ENCODE measurements at regions not wholly inside any gene's neighbourhood (a gene's known extent, or its start where the extent isn't known, plus 50 kb on each side); places are given as distances from the start of the nearest gene placed in this dataset.
A peak's percentile ranks its signal among the peaks of the same experiment; 100 is the strongest.

GRCh38 chr4:60019946-60020345, 1180.2 kb upstream of the ADGRL3 start:
- H3K27me3 ChIP-seq: no peaks in the 10 kb centered on the region
- H3K9me3 ChIP-seq: no peaks in the 10 kb centered on the region
- H3K36me3 ChIP-seq: no peaks in the 10 kb centered on the region
- no peak overlapping the region for H3K4me3 ChIP-seq
- no peak overlapping the region for H3K27ac ChIP-seq
- H3K4me1 ChIP-seq: peaks cover 0 to 7% (median 0%) of the 10 kb centered on the region in 12 donors
- TF ChIP-seq POLR2A (IDR thresholded peaks at IDR 0.05) (no peak), CTCF (IDR thresholded peaks at IDR 0.05) (no peak)
- peak; percentile 42 to 74 (median 52) for ATAC-seq
- WGBS, 4 donors: 9 to 26% (median 16%) methylated on average over 1 of the region's 1 CpG
- intact Hi-C loops (cut with DNase I): no loop called here
- no peak for DNase-seq

- peak in 3 of 4 donors; percentile 36 to 62 (median 47) for ATAC-seq
- Histone ChIP-seq H3K4me3 (no peak overlapping the region), H3K27ac (no peak overlapping the region), H3K36me3 (no peaks in the 10 kb centered on the region), H3K9me3 (no peaks in the 10 kb centered on the region), H3K27me3 (no peaks in the 10 kb centered on the region), H3K4me1 (peaks cover 0 to 7% (median 0%) of the 10 kb centered on the region in 12 donors)
- TF ChIP-seq POLR2A (IDR thresholded peaks at IDR 0.05) (no peak), CTCF (IDR thresholded peaks at IDR 0.05) (no peak)
- DNase-seq: peak in 1 of 5 donors; percentile 19
- 33 to 52% (median 41%) methylated on average over 4 of the region's 4 CpGs for WGBS, 4 donors
- intact Hi-C loops (cut with DNase I): no loop called here
Observed at GRCh38 chr4:60020389-60020788, 1179.7 kb upstream of the ADGRL3 start.

- DNase-seq: no peak
- H3K9me3 ChIP-seq: no peaks in the 10 kb centered on the region
- intact Hi-C loops (cut with DNase I): no loop called here
- no peak for ATAC-seq
- no peaks in the 10 kb centered on the region for H3K27me3 ChIP-seq
- WGBS, 4 donors: 63 to 75% (median 69%) methylated on average over 2 to 6 of the region's 6 CpGs
- no peak overlapping the region for H3K4me3 ChIP-seq
- TF ChIP-seq CTCF (IDR thresholded peaks at IDR 0.05): no peak
- TF ChIP-seq POLR2A (IDR thresholded peaks at IDR 0.05): no peak
- no peaks in the 10 kb centered on the region for H3K36me3 ChIP-seq
- no peak overlapping the region for H3K27ac ChIP-seq
- no peaks in the 10 kb centered on the region for H3K4me1 ChIP-seq
Observed at GRCh38 chr4:60033826-60034225, 1166.3 kb upstream of the ADGRL3 start.

- TF ChIP-seq CTCF (IDR thresholded peaks at IDR 0.05): no peak
- TF ChIP-seq POLR2A (IDR thresholded peaks at IDR 0.05): no peak
- no peak overlapping the region for H3K27ac ChIP-seq
- H3K9me3 ChIP-seq: no peaks in the 10 kb centered on the region
- no peaks in the 10 kb centered on the region for H3K27me3 ChIP-seq
- intact Hi-C loops (cut with DNase I): no loop called here
- WGBS, 4 donors: 39 to 54% (median 44%) methylated on average over 6 of the region's 6 CpGs
- no peaks in the 10 kb centered on the region for H3K4me1 ChIP-seq
- ATAC-seq (no peak), DNase-seq (no peak)
- no peaks in the 10 kb centered on the region for H3K36me3 ChIP-seq
- no peak overlapping the region for H3K4me3 ChIP-seq
Observed at GRCh38 chr4:60034361-60034760, 1165.8 kb upstream of the ADGRL3 start.

All from heart left ventricle (tissue), 16 donors.